WTC11 (cell line): ENCODE measurements at regions not wholly inside any gene's neighbourhood (a gene's known extent, or its start where the extent isn't known, plus 50 kb on each side); places are given as distances from the start of the nearest gene placed in this dataset.
"Not testable (repeated sequence)": the region's sequence is repeated elsewhere in the genome, so short reads cannot be mapped to it uniquely, and the experiment has no call there.

Experiments used
- CREB1 ChIP-seq: sonication (generic); formaldehyde crosslinking; IDR thresholded peaks from 2 replicates; pipeline ENCODE4 v1.8.0; 2023; ENCODE audit warnings: mild to moderate bottlenecking, missing genetic modification reagents
- FOXK1 ChIP-seq: sonication (generic); formaldehyde crosslinking; IDR thresholded peaks from 2 replicates; pipeline ENCODE4 v1.8.0; 2022; ENCODE audit warnings: mild to moderate bottlenecking, moderate library complexity, missing genetic modification reagents
- RORB ChIP-seq: fragments of 250-450 bp; sonication (Bioruptor Pico); IDR thresholded peaks from 2 replicates; pipeline ENCODE4 v1.9.0; 2021; ENCODE audit warnings: mild to moderate bottlenecking
- TF ChIP-seq, protein P1 (sequence below): sonication (generic); formaldehyde crosslinking; IDR thresholded peaks from 2 replicates; pipeline ENCODE4 v1.8.1; 2022; ENCODE audit warnings: mild to moderate bottlenecking, moderate library complexity, missing genetic modification reagents

DNA sequence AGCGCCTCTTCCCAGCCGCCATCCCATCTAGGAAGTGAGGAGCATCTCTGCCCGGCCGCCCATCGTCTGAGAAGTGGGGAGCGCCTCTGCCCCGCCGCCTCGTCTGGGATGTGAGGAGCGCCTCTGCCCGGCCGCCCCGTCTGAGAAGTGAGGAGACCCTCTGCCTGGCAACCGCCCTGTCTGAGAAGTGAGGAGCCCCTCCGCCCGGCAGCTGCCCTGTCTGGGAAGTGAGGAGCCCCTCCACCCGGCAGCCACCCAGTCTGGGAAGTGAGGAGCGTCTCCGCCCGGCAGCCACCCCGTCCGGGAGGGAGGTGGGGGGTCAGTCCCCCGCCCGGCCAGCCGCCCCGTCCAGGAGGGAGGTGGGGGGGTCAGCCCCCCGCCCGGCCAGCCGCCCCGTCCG is 139.4 kb upstream of the ANKRD55 start:
- not testable (repeated sequence) for TF ChIP-seq FOXK1, CREB1, RORB (CRISPR knock-in tag)
- TF ChIP-seq, protein P1, sequence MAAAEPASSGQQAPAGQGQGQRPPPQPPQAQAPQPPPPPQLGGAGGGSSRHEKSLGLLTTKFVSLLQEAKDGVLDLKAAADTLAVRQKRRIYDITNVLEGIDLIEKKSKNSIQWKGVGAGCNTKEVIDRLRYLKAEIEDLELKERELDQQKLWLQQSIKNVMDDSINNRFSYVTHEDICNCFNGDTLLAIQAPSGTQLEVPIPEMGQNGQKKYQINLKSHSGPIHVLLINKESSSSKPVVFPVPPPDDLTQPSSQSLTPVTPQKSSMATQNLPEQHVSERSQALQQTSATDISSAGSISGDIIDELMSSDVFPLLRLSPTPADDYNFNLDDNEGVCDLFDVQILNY (CRISPR knock-in tag): not testable (repeated sequence)
